HCT116 (cell line): ENCODE measurements at regions not wholly inside any gene's neighbourhood (a gene's known extent, or its start where the extent isn't known, plus 50 kb on each side); places are given as distances from the start of the nearest gene placed in this dataset.

Experiments
- CBX3 ChIP-seq: IDR thresholded peaks from 2 replicates; pipeline ENCODE4 v1.6.1; 2012; ENCODE audit warnings: low read depth
- EZH2 ChIP-seq: fragments of 200-600 bp; sonication (generic); IDR thresholded peaks from 2 replicates; pipeline ENCODE4 v1.6.1; 2017; ENCODE audit warnings: antibody characterized with exemption, mixed run types
- EZH2phosphoT487 ChIP-seq: fragments of 200-600 bp; IDR thresholded peaks from 2 replicates; pipeline ENCODE4 v1.6.1; 2018; ENCODE audit warnings: antibody characterized with exemption, borderline replicate concordance
- FOSL1 ChIP-seq: IDR thresholded peaks from 2 replicates; pipeline ENCODE4 v1.6.1; 2012; ENCODE audit warnings: low read depth
- POLR2A ChIP-seq: IDR thresholded peaks from 2 replicates; pipeline ENCODE4 v1.7.0; 2011; ENCODE audit warnings: borderline replicate concordance; ENCODE audit not compliant: insufficient read depth, insufficient read length; ENCODE audit errors: extremely low read depth
- POLR2AphosphoS5 ChIP-seq: IDR thresholded peaks from 2 replicates; pipeline ENCODE4 v1.6.1; 2011; ENCODE audit warnings: mild to moderate bottlenecking, low read depth, low read length, moderate library complexity
- SIN3A ChIP-seq: IDR thresholded peaks from 2 replicates; pipeline ENCODE4 v1.6.1; 2012; ENCODE audit warnings: low read depth
- SP1 ChIP-seq: IDR thresholded peaks from 2 replicates; pipeline ENCODE4 v1.6.1; 2012; ENCODE audit warnings: low read depth
- YY1 ChIP-seq: IDR thresholded peaks from 2 replicates; pipeline ENCODE4 v1.6.1; 2011; ENCODE audit warnings: low read length, low read depth, moderate library complexity, mild to moderate bottlenecking; ENCODE audit not compliant: insufficient replicate concordance; ENCODE audit errors: extremely low read depth
- ZNF274 ChIP-seq: fragments of 200-500 bp; sonication (Bioruptor generic); IDR thresholded peaks from 2 replicates; pipeline ENCODE4 v1.6.1; 2014; ENCODE audit warnings: mild to moderate bottlenecking, low read depth, low read length, inconsistent platforms
- TF ChIP-seq, protein P1 (sequence below), 3 experiments: fragments of 200-600 bp in 1 of 3; sonication (generic) in 1 of 3; IDR thresholded peaks in 2 of 3; conservative IDR thresholded peaks in 1 of 3; 2 replicates each; pipeline ENCODE4 v1.5.1; 2012 to 2017; ENCODE audit warnings: low read depth in 2 of 3, low read length in 2 of 3, antibody characterized with exemption in 1 of 3, borderline replicate concordance in 1 of 3, control low read depth in 1 of 3, mild to moderate bottlenecking in 1 of 3, mixed read lengths in 1 of 3, mixed run types in 1 of 3, moderate library complexity in 1 of 3; ENCODE audit not compliant: insufficient read depth in 1 of 3
- TF ChIP-seq, protein P2 (sequence below): IDR thresholded peaks from 2 replicates; pipeline ENCODE4 v1.6.1; 2011; ENCODE audit warnings: mild to moderate bottlenecking, low read length, moderate library complexity; ENCODE audit not compliant: insufficient replicate concordance; ENCODE audit errors: extremely low read depth
- TF ChIP-seq, protein P3 (sequence below): IDR thresholded peaks from 2 replicates; pipeline ENCODE4 v1.6.1; 2012; ENCODE audit warnings: low read depth

DNA sequence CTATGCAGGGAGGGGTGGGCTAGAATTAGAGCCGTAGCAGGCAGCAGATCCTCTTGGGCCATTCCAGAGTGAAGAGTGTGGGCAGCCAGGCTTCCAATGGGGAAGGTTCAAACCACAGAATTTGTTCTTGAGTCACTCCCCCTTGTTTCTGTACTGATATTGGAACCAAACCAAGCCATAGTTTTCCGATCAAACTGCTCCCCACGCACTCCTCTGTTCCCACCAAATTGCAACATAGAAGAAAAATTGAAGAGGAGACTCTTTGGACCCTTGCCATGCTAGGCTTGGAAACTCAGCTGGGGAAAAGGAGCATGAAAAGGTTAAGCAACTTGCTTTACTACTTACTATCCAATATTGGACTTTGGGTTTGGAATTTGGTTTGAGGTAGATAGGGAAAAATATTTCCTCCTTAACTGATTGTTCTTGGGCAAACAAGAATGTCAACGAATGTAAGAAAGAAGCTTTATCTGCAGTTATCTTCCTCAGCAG, 165.8 kb upstream of the NR3C1 start:
- TF ChIP-seq POLR2AphosphoS5 (no peak), EZH2phosphoT487 (no peak), CBX3 (no peak), FOSL1 (no peak), YY1 (no peak), ZNF274 (no peak), SP1 (no peak), POLR2A (no peak), EZH2 (no peak), SIN3A (no peak)
- TF ChIP-seq, protein P1, sequence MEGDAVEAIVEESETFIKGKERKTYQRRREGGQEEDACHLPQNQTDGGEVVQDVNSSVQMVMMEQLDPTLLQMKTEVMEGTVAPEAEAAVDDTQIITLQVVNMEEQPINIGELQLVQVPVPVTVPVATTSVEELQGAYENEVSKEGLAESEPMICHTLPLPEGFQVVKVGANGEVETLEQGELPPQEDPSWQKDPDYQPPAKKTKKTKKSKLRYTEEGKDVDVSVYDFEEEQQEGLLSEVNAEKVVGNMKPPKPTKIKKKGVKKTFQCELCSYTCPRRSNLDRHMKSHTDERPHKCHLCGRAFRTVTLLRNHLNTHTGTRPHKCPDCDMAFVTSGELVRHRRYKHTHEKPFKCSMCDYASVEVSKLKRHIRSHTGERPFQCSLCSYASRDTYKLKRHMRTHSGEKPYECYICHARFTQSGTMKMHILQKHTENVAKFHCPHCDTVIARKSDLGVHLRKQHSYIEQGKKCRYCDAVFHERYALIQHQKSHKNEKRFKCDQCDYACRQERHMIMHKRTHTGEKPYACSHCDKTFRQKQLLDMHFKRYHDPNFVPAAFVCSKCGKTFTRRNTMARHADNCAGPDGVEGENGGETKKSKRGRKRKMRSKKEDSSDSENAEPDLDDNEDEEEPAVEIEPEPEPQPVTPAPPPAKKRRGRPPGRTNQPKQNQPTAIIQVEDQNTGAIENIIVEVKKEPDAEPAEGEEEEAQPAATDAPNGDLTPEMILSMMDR (IDR thresholded peaks at IDR 0.05 in 2 of 3, conservative IDR thresholded peaks at IDR 0.05 in 1 of 3; ENCODE audit: borderline replicate concordance in 1 of 3, insufficient read depth in 1 of 3, low read depth in 2 of 3, low read length in 2 of 3): no peak
- TF ChIP-seq, protein P2, sequence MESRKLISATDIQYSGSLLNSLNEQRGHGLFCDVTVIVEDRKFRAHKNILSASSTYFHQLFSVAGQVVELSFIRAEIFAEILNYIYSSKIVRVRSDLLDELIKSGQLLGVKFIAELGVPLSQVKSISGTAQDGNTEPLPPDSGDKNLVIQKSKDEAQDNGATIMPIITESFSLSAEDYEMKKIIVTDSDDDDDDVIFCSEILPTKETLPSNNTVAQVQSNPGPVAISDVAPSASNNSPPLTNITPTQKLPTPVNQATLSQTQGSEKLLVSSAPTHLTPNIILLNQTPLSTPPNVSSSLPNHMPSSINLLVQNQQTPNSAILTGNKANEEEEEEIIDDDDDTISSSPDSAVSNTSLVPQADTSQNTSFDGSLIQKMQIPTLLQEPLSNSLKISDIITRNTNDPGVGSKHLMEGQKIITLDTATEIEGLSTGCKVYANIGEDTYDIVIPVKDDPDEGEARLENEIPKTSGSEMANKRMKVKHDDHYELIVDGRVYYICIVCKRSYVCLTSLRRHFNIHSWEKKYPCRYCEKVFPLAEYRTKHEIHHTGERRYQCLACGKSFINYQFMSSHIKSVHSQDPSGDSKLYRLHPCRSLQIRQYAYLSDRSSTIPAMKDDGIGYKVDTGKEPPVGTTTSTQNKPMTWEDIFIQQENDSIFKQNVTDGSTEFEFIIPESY: no peak
- TF ChIP-seq, protein P3, sequence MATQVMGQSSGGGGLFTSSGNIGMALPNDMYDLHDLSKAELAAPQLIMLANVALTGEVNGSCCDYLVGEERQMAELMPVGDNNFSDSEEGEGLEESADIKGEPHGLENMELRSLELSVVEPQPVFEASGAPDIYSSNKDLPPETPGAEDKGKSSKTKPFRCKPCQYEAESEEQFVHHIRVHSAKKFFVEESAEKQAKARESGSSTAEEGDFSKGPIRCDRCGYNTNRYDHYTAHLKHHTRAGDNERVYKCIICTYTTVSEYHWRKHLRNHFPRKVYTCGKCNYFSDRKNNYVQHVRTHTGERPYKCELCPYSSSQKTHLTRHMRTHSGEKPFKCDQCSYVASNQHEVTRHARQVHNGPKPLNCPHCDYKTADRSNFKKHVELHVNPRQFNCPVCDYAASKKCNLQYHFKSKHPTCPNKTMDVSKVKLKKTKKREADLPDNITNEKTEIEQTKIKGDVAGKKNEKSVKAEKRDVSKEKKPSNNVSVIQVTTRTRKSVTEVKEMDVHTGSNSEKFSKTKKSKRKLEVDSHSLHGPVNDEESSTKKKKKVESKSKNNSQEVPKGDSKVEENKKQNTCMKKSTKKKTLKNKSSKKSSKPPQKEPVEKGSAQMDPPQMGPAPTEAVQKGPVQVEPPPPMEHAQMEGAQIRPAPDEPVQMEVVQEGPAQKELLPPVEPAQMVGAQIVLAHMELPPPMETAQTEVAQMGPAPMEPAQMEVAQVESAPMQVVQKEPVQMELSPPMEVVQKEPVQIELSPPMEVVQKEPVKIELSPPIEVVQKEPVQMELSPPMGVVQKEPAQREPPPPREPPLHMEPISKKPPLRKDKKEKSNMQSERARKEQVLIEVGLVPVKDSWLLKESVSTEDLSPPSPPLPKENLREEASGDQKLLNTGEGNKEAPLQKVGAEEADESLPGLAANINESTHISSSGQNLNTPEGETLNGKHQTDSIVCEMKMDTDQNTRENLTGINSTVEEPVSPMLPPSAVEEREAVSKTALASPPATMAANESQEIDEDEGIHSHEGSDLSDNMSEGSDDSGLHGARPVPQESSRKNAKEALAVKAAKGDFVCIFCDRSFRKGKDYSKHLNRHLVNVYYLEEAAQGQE: no peak
